ENCODE measurements at regions not wholly inside any gene's neighbourhood (a gene's known extent, or its start where the extent isn't known, plus 50 kb on each side); places are given as distances from the start of the nearest gene placed in this dataset.

- TF ChIP-seq CTCF (IDR thresholded peaks at IDR 0.05) = no peak
- TF ChIP-seq POLR2A (IDR thresholded peaks at IDR 0.05) = no peak
- TF ChIP-seq EP300 (IDR thresholded peaks at IDR 0.05) = no peak
Observed at GRCh38 chrX:113644426-113644825, 803.8 kb upstream of the AMOT start.

All from tibial nerve (tissue), 4 donors.